SIG-M5 treated with dmso at 0.1 percent for 504 hours (cell line): ENCODE measurements at regions not wholly inside any gene's neighbourhood (a gene's known extent, or its start where the extent isn't known, plus 50 kb on each side); places are given as distances from the start of the nearest gene placed in this dataset.
"Not testable (repeated sequence)": the region's sequence is repeated elsewhere in the genome, so short reads cannot be mapped to it uniquely, and the experiment has no call there.

Experiments
- DNase-seq: peaks from one replicate; lab custom pipeline; 2025; ENCODE audit not compliant: unreplicated experiment; lab: John Stamatoyannopoulos, UW

GRCh38 chr21:14321042-14321441, 61.9 kb downstream of the HSPA13 start:
- DNase-seq, result peak; percentile 32

- no peak for DNase-seq
These were observed 63.1 kb downstream of the HSPA13 start for GRCh38 chr21:14319805-14320204.

- peak; percentile 32 for DNase-seq
These were observed 64.4 kb downstream of the HSPA13 start for GRCh38 chr21:14318578-14318977.

- no peak for DNase-seq
These were observed 65.4 kb downstream of the HSPA13 start for GRCh38 chr21:14317507-14317906.

- DNase-seq, result no peak
These were observed 69.6 kb downstream of the HSPA13 start for GRCh38 chr21:14313300-14313699.

GRCh38 chr21:14312871-14313270, 70.1 kb downstream of the HSPA13 start:
- peak; percentile 80 for DNase-seq

- peak; percentile 85 for DNase-seq
These were observed 74.7 kb downstream of the HSPA13 start for GRCh38 chr21:14308234-14308633.

GRCh38 chr21:14306126-14306907, 76.6 kb downstream of the HSPA13 start:
- peak; percentile 14 for DNase-seq

GRCh38 chr21:14303731-14304488, 79.0 kb downstream of the HSPA13 start:
- DNase-seq, result no peak

GRCh38 chr21:14300074-14300473, 82.9 kb downstream of the HSPA13 start:
- no peak for DNase-seq

- DNase-seq, result no peak
These were observed 74.6 kb downstream of the RBM11 start for GRCh38 chr21:14290576-14290975.

GRCh38 chr21:14288922-14289321, 73.0 kb downstream of the RBM11 start:
- no peak for DNase-seq

- no peak for DNase-seq
These were observed 69.3 kb downstream of the RBM11 start for GRCh38 chr21:14285147-14285761.

- no peak for DNase-seq
These were observed 68.5 kb downstream of the RBM11 start for GRCh38 chr21:14284481-14284880.

- not testable (repeated sequence) for DNase-seq
These were observed 65.4 kb downstream of the RBM11 start for GRCh38 chr21:14281188-14281900.
